ENCODE measurements at regions not wholly inside any gene's neighbourhood (a gene's known extent, or its start where the extent isn't known, plus 50 kb on each side); places are given as distances from the start of the nearest gene placed in this dataset.

GRCh38 chr11:106369224-106369623 is 291.8 kb downstream of the AASDHPPT start:
- TF ChIP-seq CTCF (IDR thresholded peaks at IDR 0.05) (no peak), POLR2A (IDR thresholded peaks at IDR 0.05) (no peak), POLR2AphosphoS5 (IDR thresholded peaks at IDR 0.05) (no peak)

Data from prostate gland (tissue), 2 donors.